ENCODE measurements at regions not wholly inside any gene's neighbourhood (a gene's known extent, or its start where the extent isn't known, plus 50 kb on each side); places are given as distances from the start of the nearest gene placed in this dataset.
"Not testable (repeated sequence)": the region's sequence is repeated elsewhere in the genome, so short reads cannot be mapped to it uniquely, and the experiment has no call there.

DNA sequence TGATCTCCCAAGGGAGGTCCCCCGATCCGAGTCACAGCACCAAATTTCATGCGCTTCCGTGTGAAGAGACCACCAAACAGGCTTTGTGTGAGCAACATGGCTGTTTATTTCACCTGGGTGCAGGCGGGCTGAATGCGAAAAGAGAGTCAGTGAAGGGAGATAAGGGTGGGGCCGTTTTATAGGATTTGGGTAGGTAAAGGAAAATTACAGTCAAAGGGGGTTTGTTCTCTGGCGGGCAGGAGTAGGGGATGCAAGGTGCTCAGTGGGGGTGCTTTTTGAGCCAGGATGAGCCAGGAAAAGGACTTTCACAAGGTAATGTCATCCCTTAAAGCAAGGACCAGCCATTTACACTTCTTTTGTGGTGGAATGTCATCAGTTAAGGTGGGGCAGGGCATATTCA lies 309.2 kb upstream of the PAPPA start:
- not testable (repeated sequence) for DNase-seq

DNA sequence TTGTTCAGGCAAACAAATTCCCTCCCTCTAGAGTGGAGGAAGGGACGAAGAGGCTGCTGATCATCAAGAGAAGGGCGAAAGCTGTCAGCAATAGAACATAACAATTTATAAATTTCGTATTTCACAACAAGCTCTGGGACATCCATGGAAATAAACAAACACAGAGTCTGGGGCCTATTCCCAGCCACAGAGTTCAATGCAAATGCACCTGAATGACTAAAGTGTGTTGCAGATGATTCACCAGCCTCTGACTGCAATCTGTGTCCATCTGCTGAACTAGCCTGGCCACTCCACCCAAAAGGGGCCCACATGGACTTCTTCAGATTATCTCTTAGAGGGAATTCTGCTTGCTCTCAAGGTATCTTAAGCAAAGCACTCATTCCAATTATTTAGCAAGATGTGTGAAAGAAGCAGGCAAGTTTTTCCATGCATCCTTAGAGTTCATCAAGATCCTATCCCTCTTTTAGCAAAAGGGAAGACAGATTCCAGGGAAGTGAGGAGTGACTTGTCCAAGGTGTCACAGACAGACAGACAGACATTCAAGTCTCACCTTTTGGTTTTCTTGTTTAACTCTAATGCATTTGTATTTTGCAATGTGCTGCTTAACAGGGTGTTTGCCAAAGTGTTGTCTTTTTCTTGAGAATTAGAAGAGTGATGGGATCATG lies 307.8 kb upstream of the PAPPA start:
- no peak for DNase-seq

DNA sequence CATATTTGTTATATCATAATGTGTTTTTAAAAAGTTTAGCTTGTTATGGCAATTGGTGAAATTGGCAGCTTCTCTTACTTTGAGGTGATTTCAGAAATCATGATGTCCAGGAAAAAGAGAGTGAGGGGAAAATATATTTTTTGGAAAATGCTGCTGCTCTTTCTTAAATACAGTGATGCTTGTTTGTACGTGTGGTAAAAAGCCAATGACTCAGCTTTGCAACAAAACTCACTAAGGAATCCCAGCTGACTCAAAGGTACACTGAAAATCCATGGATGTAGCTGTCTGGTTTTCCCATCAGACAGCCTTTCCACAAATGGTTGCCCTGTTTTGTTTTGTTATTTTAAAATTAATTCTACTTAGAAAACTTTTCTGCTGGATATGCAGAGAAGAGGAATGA lies 306.4 kb upstream of the PAPPA start:
- DNase-seq: no peak

DNA sequence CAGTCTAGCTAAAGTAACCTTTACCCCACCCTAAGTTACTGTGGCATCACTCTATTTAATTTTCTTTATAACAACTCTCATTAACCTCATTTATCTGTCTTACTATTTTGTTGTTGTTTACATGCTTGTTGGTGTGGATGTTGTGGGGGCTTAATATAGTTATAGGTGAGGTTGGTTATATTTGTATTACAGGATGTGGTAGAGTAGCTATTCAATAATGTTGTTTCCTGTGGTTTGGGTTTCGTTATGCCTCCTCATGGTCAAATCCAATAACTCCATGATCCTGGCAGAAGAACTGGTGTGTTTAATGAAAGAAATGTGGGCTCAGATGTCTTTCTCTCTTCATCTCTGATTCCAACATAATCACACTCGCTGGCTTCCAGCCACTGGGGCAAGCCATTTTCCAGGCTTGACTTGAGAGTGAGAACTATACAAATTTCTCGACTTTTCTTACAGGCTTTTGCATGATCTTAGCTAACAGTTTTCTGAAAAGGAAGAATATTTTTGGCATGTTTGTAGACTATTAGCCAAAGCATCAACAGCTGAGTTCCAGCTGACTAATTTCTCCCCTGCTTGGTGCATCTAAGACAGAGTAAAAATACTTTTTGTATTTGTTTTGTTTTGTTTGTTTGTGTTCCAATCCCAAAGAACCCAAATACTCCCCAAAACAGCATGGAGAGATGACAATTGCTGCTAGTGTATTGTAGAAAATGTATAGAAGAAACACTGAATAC lies 303.7 kb upstream of the PAPPA start:
- no peak for DNase-seq

DNA sequence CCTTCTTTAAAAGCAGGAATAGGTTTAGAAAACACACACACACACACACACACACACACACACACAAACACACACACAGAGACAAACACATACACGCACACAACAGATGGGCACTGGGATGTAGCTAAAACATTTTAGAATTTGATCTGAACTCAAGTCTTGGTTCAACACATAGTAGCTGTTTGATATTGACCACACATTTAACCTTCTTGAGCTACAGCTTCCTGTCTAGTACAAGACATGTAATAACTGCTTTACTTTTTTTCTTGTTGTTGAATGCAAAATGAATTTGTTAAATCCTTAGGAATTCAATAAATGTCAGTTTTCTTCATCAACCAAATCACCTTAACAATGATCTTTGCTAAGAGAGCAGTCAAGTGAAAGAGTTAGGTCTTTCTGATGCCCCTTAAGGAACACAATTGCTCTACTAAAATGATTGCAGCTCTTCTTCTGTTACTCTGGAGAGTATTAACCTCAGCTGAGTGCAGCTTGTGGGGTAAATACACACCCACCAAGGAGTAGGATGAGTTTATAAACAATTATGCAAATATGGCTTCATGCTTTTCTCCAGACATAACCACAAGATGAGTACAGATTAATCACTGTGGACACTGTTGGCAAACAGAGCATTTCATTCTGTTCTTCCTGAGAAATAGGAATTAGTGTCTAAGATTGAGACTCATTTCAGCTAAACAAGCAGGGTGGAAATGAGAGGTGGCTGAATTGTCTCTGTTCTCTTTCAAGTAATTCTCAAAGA lies 302.9 kb upstream of the PAPPA start:
- DNase-seq: no peak

DNA sequence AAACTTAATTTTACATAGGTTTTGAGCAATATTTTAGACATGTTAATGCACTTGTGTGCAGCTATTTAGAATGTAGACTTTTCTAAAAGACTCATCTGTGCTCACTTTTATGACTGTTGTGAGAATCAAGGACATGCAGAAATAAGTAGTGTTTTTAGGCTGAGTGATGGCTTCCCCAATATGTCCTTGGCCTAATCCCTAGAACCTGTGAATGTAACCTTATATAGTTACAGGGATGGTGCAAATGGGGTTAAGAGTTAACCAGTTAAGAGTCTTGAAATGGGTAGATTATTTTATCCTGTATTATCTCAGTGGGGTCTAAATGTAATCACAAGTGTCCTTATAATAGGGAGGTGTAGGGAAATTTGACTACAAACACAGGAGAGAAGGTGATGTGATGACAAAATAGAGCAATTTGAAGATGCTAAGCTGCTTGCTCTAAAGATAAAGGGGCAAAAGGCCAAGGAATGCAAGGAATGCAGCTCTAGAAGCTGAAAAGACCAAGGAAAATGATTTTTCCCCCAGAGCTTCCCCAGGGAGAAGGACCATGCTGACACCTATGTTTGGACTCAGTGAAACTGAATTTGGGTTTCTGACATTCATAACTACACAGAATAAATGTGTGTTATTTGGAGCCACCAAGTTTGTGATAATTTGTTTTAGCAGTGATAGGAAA lies 298.0 kb upstream of the PAPPA start:
- no peak for DNase-seq

DNA sequence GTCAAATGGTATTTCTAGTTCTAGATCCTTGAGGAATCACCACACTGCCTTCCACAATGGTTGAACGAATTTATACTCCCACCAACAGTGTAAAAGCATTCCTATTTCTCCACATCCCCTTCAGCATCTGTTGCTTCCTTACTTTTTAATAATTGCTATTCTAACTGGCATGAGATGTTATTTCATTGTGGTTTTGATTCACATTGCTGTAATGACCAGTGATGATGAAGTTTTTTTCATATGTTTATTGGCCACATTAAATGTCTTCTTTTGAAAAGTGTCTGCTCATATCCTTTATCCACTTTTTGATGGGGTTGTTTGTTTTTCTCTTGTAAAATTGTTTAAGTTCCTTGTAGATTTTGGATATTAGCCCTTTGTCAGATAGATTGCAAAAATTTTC lies 295.2 kb upstream of the PAPPA start:
- DNase-seq: not testable (repeated sequence)

DNA sequence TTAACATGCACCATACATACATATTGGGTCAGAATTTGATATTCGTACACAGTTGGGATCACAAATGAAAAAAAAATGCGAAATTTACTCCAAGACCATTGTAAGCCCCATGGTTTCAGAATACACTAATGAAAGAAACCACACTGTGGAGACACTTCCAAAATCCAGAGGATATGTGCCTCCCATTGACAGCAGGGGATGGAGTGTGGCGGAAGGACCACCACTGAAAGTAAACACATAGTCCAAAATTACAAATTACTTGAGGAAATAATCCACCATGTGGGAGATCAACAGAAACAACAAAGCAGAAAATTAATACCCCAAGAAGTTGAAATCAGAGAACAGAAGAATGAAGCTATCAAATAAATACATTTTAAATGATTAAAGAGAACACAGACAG lies 291.6 kb upstream of the PAPPA start:
- no peak for DNase-seq

DNA sequence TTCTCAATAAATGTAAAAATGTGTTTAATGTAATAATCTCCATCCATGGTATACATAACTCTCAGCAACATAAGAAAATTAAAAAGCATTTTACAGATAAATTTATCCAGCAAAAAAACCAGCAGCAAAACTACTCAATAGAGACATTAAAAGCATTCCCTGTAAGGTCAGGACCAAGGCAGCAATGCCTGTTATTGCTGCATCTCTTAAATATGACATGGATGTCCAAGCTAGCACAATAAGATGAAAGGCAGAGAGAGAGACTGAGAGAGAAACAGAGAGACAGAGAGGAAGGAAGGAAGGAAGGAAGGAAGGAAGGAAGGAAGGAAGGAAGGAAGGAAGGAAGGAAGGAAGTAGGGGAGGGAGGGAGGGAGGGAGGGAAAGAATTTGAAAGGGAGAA lies 289.0 kb upstream of the PAPPA start:
- no peak for DNase-seq

DNA sequence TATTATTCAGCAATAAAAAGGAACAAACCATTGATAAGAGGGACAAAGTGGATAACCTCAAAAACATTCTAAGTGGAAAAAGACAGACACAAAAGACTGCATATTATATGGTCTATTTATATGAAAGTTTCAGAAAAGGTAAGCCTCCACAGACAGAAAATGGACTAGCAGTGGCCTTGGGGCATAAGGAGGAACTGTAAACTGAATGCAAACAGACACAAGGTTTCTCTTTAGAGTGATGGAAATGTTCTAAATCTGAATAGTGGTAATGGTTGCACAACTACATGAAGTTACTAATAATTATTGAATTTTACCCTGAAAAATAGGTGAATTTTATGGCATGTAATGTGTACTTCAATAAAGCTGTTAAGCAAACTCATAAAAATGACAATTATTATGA lies 286.3 kb upstream of the PAPPA start:
- DNase-seq: no peak

DNA sequence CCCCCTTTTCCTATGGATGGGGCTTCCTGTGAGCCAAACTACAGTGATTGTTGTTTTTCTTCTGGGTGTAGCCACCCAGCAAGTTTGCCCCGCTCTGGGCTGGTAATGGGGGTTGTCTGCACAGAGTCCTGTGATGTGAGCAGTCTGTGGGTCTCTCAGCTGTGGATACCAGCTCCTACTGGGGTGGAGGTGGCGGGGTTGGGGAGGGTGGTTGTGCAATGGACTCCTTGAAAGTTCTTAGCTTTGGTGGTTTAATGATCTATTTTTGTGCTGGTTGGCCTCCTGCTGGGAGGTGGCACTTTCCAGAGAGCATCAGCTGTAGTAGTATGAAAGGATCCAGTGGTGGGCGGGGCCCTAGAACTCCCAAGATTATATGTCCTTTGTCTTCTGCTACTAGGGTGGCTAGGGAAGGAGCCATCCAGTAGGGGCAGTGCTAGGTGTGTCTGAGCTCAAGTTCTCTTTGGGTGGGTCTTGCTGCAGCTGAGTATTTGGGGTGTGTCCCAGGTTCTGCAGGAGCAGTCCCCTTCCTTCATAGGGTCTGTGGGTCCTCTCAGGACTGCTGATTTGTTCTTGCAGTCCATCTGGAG lies 275.6 kb upstream of the PAPPA start:
- no peak for DNase-seq

DNA sequence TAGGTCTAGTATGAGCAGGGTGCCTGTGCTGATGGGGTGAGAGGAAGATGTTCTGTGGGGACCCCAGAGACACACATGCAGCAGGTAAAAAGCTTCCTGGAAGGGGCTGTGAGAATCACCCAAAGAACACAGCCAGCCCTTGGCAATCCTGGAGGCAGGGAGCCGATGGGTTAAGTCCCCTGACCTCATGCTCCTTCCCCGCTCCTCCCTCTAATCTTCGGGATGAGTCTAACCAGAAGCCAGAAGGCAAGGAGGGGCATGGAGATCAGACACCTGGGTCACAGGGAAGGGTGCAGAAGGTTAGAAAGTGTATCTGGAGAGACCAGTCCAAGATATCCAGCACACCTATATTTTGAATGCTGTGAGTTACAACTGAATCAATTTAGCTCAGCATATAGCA lies 274.1 kb upstream of the PAPPA start:
- DNase-seq: no peak

DNA sequence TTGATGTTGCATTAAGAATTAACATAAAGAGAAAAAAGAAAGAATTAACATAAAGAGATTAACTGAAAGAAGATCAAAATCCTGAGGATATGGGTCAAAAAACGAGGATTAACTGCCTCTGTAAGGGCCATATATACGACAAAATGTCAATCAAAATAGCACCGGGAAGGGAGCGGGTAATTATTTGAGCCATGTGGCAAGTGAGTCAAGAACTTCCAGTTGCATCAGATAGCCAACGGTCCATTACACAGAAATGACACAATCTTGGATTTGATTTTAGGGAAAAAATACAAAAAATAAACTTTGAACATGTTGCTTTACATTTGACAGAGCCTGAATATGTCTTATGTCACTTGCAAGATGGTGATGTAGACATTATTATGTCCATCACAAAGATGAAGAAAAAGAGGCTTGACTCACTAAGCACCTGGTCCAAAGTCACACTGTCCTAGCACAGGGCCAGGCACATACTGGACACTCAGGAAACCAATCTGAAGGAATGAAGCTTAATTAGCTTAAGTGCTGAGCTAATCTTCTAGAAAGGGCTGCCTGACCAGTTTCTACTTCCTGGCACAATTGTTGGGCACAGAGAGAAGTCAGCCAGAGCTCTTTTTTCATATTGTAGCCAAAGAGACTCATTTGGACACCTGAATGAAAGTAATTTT lies 273.2 kb upstream of the PAPPA start:
- no peak for DNase-seq

DNA sequence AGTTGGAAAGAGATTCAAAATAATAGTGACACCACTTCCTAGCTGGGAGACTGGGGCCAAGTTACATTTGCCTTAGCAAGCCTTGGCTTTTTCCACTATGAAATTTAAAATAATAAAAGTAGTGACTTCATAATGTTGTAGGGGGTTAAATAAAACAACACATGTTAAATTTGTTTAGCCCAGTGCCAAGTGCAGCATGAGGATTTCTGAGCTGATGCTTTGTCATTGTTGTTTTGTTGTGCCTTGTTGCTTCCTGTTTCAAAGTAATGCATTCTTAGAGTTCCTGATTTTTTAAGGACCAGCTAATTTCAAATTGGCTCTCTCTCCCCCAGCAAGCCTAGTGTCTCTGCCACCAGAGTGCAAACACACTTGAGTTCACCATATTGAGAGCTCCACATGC lies 270.7 kb upstream of the PAPPA start:
- no peak for DNase-seq

DNA sequence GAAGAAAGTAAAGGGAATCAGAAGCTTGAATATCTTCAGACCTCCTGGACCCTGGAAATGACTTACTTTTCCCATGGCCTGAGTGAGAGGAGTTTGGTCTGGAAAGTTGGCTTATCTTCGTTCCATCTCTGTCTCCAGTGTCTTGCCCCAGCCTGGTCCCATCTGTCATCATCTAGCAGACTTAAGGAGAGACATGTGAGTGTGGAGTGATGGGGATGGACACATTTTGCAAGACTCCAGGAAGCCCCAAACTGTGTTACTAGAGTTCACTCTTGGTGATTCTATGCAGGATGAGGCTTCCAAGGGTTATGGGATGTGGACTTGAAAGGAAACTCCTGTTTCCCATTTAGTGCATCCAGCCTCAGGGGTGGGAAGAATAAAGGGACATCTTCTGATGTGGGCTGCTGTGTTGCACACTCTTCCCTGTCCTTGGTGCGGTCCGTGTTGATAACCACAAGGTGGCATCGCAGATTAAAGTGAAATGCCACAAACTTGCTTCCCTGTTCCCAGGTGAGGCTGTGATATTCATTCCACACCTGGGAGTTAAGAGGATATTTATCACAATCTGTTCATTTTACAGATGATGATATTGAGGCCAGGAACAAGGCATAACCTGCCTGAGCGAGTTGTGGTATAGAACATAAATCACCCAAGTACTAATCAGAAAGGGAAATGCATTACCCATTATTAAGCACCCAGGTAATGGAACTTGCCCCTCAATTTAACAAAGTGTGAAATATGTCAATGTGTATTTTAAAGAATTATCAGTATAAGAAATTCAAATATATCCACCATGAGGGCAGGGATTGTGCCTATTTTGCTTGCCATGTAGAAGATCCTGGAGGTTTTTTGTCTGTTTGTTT lies 269.9 kb upstream of the PAPPA start:
- no peak for DNase-seq

DNA sequence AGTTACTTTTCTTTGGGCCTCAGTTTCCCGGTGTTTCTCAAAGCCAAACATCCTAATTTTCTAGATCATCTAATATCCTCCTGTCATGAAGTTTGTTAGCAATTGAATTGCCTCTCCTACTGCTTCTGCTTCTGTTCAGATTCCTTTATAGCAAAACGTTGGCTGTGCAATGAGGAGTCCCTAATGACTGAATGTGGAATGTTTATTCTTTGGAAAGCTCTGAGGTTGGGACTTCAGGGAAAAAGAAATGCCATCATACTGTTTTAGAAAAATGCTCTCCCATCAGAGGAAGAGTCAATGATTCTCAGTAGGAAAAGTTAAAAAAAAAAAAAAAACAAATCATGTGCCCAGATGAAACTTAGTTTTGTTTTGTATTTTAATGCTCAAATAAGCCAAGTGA lies 268.7 kb upstream of the PAPPA start:
- DNase-seq: no peak

DNA sequence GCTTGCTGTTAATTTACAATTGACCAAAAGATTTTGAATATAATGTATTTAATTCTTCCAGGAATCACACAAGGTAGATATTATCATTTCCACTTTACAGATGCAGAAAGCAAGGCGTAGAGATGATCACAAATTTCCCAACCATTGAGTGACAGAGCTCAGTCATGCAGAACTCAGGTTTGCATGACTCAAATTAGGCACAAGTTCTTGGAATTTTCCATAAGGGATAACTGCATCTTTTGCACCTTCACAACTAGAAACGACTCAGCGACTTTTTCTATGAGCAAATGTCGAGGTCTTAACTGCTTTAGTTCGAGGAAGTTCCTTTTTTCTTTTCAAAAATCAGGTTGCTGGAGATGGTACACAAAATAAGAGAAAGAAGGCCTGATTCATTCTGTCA lies 265.5 kb upstream of the PAPPA start:
- DNase-seq: no peak

DNA sequence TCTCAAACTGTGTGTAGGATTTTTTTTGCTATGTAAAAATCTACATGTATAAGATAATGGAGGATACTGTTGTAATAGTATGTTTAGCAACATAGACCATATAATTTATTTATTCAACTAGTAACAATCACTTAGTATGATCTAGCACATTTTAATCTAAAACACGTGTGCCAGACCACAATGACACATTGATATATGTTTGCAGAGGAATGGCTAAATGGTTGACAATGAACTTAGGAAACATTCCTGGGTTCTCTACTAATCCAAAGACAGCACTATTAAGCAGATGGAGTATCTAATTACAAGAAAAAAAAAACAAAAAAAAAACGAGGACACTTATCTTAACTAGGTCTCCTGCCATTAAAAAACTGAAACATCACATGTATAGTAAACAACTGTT lies 261.7 kb upstream of the PAPPA start:
- DNase-seq: no peak

DNA sequence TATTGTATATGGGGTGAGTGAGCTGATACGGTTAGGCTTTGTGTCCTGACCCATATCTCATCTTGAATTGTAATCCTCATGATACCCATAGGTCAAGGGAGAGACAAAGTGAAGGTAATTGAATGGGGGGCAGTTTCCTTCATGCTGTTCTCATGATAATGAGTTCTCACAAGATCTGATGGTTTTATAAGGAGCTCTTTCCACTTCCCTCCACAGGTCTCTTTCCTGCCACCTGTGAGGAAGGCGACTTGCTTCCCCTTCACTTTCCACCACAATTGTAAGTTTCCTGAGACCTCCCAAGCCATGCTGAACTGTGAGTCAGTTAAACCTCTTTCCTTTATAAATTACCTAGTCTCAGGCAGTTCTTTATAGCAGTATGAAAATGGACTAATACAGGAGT lies 255.1 kb upstream of the PAPPA start:
- DNase-seq: not testable (repeated sequence)

DNA sequence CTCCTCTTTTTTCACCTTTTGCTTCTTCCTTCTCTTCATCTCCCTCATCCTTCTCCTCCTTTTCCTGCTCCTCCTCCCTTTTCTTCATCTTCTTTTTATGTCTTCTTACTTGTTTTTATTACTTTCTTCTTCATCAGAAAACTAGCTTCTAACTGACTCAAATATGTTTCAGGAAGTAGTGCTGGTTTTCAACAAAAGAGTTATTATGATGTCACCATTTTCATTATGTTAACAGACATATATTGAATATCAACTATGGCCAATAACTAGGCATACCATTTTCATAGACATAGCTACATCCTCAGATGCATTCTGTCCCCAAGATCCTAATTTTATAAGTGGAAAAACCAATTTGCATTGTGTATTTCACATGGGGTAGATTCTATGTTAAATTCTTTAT lies 252.9 kb upstream of the PAPPA start:
- no peak for DNase-seq

DNA sequence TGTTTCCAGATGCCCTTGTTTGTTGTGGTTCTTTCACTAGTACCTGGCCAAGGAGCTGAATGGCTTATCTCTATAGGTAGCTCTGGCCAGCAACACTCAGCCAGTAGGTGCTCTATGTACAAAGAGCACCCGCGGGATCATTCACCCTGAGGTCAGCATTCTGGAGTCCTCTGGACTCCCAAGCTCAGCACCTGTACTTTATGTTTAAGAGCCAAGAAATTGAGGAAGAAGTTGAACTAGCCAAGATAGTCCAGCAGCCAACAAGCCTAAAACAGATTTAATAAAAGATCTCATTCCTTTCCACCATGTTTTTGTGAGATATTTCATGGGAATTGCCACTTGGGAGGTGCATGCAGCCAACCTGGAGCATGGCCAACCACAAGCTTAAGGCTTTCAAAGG lies 242.6 kb upstream of the PAPPA start:
- no peak for DNase-seq

DNA sequence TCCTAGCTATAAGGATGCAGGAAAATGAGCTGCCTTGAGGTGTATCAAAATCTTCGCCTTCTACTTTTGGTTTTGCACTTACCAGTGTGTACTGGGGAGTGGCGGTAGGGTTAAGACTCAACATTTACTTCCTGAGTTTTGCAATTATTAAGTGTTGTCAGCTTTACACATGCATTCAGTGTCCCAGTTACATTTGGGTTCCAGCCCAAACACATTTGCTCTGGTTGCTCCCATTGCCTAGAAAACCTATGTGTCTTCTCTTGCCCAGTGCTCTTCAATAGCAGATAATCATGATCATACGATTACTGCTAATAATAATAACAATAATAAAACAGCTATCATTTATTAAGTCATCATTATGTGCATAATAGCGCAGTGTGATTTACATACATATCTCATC lies 241.5 kb upstream of the PAPPA start:
- no peak for DNase-seq
